ENCODE measurements at regions not wholly inside any gene's neighbourhood (a gene's known extent, or its start where the extent isn't known, plus 50 kb on each side); places are given as distances from the start of the nearest gene placed in this dataset.

- TF ChIP-seq GRHL1 (CRISPR knock-in tag; conservative IDR thresholded peaks at IDR 0.05) = no peak
- TF ChIP-seq DNMT1 (CRISPR knock-in tag; IDR thresholded peaks at IDR 0.05) = no peak
- TF ChIP-seq NFATC3 (CRISPR knock-in tag; IDR thresholded peaks at IDR 0.05) = no peak
- no peak for TF ChIP-seq CREB3 (CRISPR knock-in tag; IDR thresholded peaks at IDR 0.05)
- no peak for TF ChIP-seq CEBPZ (IDR thresholded peaks at IDR 0.05; ENCODE audit: low read length)
- TF ChIP-seq ZNF460 (CRISPR knock-in tag; IDR thresholded peaks at IDR 0.05; ENCODE audit: borderline replicate concordance) = no peak
- TF ChIP-seq ZNF138 (CRISPR knock-in tag; IDR thresholded peaks at IDR 0.05; ENCODE audit: low read depth) = no peak
- TF ChIP-seq SMAD9 (CRISPR knock-in tag; IDR thresholded peaks at IDR 0.05) = no peak
These were observed 217.1 kb downstream of the SLC4A3 start (continued) for GRCh38 chr2:219844401-219845091.
